HepG2 (cell line): ENCODE measurements at regions not wholly inside any gene's neighbourhood (a gene's known extent, or its start where the extent isn't known, plus 50 kb on each side); places are given as distances from the start of the nearest gene placed in this dataset.

ENCODE experiments used
- ATAC-seq: fragments of 200-7000 bp; cut with Tn5 transposase; 3 replicates; pipeline ENCODE4 v1.9.1; 2020; ENCODE audit warnings: mild to moderate bottlenecking, moderate library complexity
- BruUV-seq: library from RNA; stranded (reverse); fragments of 400-500 nt; replicated peaks from 2 replicates; lab custom pipeline; 2021; lab: Mats Ljungman, UMichigan
- CTCF ChIA-PET: fragments of 300-600 bp; formaldehyde crosslinking; extraction: SDS; loops from one replicate; lab custom pipeline; 2021; ENCODE audit warnings: low total read pairs, inconsistent platforms, low intra/inter-chr PET ratio; lab: Yijun Ruan, JAX
- POLR2A ChIA-PET: fragments of 350-600 bp; sonication (Branson Sonifier 250); formaldehyde crosslinking; loops from one replicate; lab custom pipeline; 2020; ENCODE audit warnings: antibody characterized with exemption, inconsistent platforms; lab: Yijun Ruan, JAX
- DNase-seq: peaks from one replicate; pipeline ENCODE4 v3.0.0-alpha.2; 2015; ENCODE audit warnings: low spot score
- FAIRE-seq: peaks from 3 replicates; lab custom pipeline; 2011; peaks lifted over from hg19 to GRCh38; lab: Jason Lieb, UNC
- H2AFZ ChIP-seq: one replicate; pipeline ENCODE4 v1.6.1; 2011; ENCODE audit warnings: low read length, inconsistent platforms
- H3K27ac ChIP-seq: fragments of 300-600 bp; 3 replicates; pipeline ENCODE4 v1.8.0; 2011; ENCODE audit warnings: mixed run types, mild to moderate bottlenecking, mixed read lengths, low read length, inconsistent platforms; ENCODE audit not compliant: insufficient read depth; ENCODE audit errors: extremely low read length
- H3K27me3 ChIP-seq, 2 experiments: fragments of 200-600 bp in 1 of 2; 2 replicates in 1 of 2; 3 replicates in 1 of 2; pipeline versions ENCODE4 v1.6.0 to v1.8.0; 2011; ENCODE audit warnings: low read length in 2 of 2, mild to moderate bottlenecking in 2 of 2, moderate library complexity in 2 of 2, inconsistent platforms in 1 of 2; ENCODE audit not compliant: insufficient read depth in 2 of 2, control insufficient read depth in 1 of 2
- H3K36me3 ChIP-seq, 2 experiments: fragments of 200-600 bp in 1 of 2; replicated peaks in 1 of 2; 2 replicates in 1 of 2; 3 replicates in 1 of 2; pipeline versions ENCODE4 v1.5.1 to v1.8.0; 2011; ENCODE audit warnings: low read length in 2 of 2, inconsistent platforms in 1 of 2; ENCODE audit not compliant: insufficient read depth in 2 of 2, control insufficient read depth in 1 of 2
- H3K4me1 ChIP-seq: 2 replicates; pipeline ENCODE4 v1.5.1; 2012; ENCODE audit warnings: low read length, inconsistent platforms; ENCODE audit not compliant: insufficient read depth
- H3K4me2 ChIP-seq: 2 replicates; pipeline ENCODE4 v1.6.0; 2011; ENCODE audit warnings: low read depth, low read length, inconsistent platforms
- H3K4me3 ChIP-seq, 3 experiments: fragments of 200-600 bp in 1 of 3; sonication (generic), shearing (Covaris generic) in 1 of 3; replicated peaks in 1 of 3; 2 replicates each; pipeline ENCODE4 v1.5.1; 2011 to 2016; ENCODE audit warnings: low read length in 3 of 3, inconsistent platforms in 2 of 3, low read depth in 2 of 3, mild to moderate bottlenecking in 2 of 3, control low read depth in 1 of 3, mixed read lengths in 1 of 3; ENCODE audit not compliant: insufficient read depth in 1 of 3
- H3K79me2 ChIP-seq: one replicate; pipeline ENCODE4 v1.6.1; 2011; ENCODE audit warnings: low read length, inconsistent platforms; ENCODE audit not compliant: insufficient read depth
- H3K9ac ChIP-seq: 2 replicates; pipeline ENCODE4 v1.6.0; 2011; ENCODE audit warnings: mild to moderate bottlenecking, low read depth, low read length, inconsistent platforms; ENCODE audit not compliant: insufficient read depth
- H3K9me3 ChIP-seq: 2 replicates; pipeline ENCODE4 v1.5.1; 2012; ENCODE audit warnings: mild to moderate bottlenecking, low read length
- H4K20me1 ChIP-seq: 2 replicates; pipeline ENCODE4 v1.6.0; 2011; ENCODE audit warnings: inconsistent platforms, mild to moderate bottlenecking, low read length, moderate library complexity; ENCODE audit not compliant: insufficient read depth
- CAMTA2 ChIP-seq: sonication (generic); formaldehyde crosslinking; IDR thresholded peaks from 2 replicates; pipeline ENCODE4 v1.4.0; 2020; ENCODE audit warnings: mild to moderate bottlenecking, missing genetic modification reagents, borderline replicate concordance
- MIXL1 ChIP-seq: IDR thresholded peaks from 2 replicates; pipeline ENCODE4 v1.6.1; 2016
- PLSCR1 ChIP-seq: sonication (generic); formaldehyde crosslinking; IDR thresholded peaks from 2 replicates; pipeline ENCODE4 v1.5.0; 2020; ENCODE audit warnings: missing genetic modification reagents, mild to moderate bottlenecking, borderline replicate concordance
- POLR2AphosphoS5 ChIP-seq: IDR thresholded peaks from 2 replicates; pipeline ENCODE4 v1.6.1; 2012; ENCODE audit warnings: low read depth, low read length
- SOX13 ChIP-seq, 3 experiments: fragments of 450-650 bp in 1 of 3; sonication (generic) in 1 of 3; formaldehyde crosslinking in 1 of 3; IDR thresholded peaks in 2 of 3; conservative IDR thresholded peaks in 1 of 3; 2 replicates each; pipeline versions ENCODE4 v1.5.0 to v1.6.1; 2016 to 2020; ENCODE audit warnings: antibody characterized with exemption in 1 of 3, mild to moderate bottlenecking in 1 of 3, missing compliant biosample characterization in 1 of 3, missing genetic modification reagents in 1 of 3, moderate library complexity in 1 of 3
- TCF7L2 ChIP-seq: IDR thresholded peaks from 2 replicates; pipeline ENCODE4 v1.6.1; 2011; ENCODE audit warnings: mild to moderate bottlenecking, low read depth, low read length, moderate library complexity
- TEAD2 ChIP-seq: sonication (generic); formaldehyde crosslinking; IDR thresholded peaks from 2 replicates; pipeline ENCODE4 v1.9.0; 2021; ENCODE audit warnings: missing genetic modification reagents
- ZBTB40 ChIP-seq, 2 experiments: fragments of 450-650 bp in 1 of 2; sonication (generic) in 1 of 2; formaldehyde crosslinking in 1 of 2; IDR thresholded peaks; 2 replicates each; pipeline versions ENCODE4 v1.6.1 to v1.8.0; 2016 to 2022; ENCODE audit warnings: antibody characterized with exemption in 1 of 2, mild to moderate bottlenecking in 1 of 2, missing genetic modification reagents in 1 of 2
- ZNF691 ChIP-seq: sonication (generic); formaldehyde crosslinking; IDR thresholded peaks from 2 replicates; pipeline ENCODE4 v1.4.0; 2020; ENCODE audit warnings: missing genetic modification reagents, low read depth, mild to moderate bottlenecking, borderline replicate concordance
- WGBS: methylation state at CpG from one replicate; pipeline ENCODE4 v1.1.6; 2017; ENCODE audit warnings: low lambda C conversion rate; 5-methylcytosine and 5-hydroxymethylcytosine counted together
- in situ Hi-C: cut with HindIII; loops from 2 replicates; pipeline ENCODE4 v1.10.0; 2017; ENCODE audit warnings: low pct_unique_long_range_greater_than_20kb; ENCODE audit not compliant: extremely low pct_ligation_motif_present
- intact Hi-C: fragments of 100-400 bp; cut with micrococcal nuclease; formaldehyde crosslinking; loops from one replicate; pipeline ENCODE4 v1.10.0; 2022; ENCODE audit not compliant: unreplicated experiment

- Histone ChIP-seq H3K27me3 (no peaks in the 10 kb centered on the region), H3K27ac (no peak overlapping the region), H3K4me2 (no peak overlapping the region), H4K20me1 (no peaks in the 10 kb centered on the region), H3K9ac (no peak overlapping the region), H3K79me2 (no peaks in the 10 kb centered on the region), H3K4me1 (no peaks in the 10 kb centered on the region), H3K36me3 (no peaks in the 10 kb centered on the region; a peak in 1 of 5 replicates), H3K9me3 (no peaks in the 10 kb centered on the region), H2AFZ (no peak overlapping the region), H3K4me3 (no peak overlapping the region)
- no peak for ATAC-seq
- WGBS, result under 1% methylated on average over 3 of the region's 3 CpGs
- ChIA-PET POLR2A (no interaction called here), CTCF (no interaction called here)
- TF ChIP-seq TEAD2 (CRISPR knock-in tag), result no peak
- TF ChIP-seq POLR2AphosphoS5, result no peak
- TF ChIP-seq ZBTB40 (IDR thresholded peaks at IDR 0.05), result no peak
- no peak for TF ChIP-seq ZBTB40 (CRISPR knock-in tag; IDR thresholded peaks at IDR 0.05)
- TF ChIP-seq ZNF691 (CRISPR knock-in tag), result no peak
- TF ChIP-seq SOX13 (IDR thresholded peaks at IDR 0.05), result no peak
- TF ChIP-seq SOX13 (CRISPR knock-in tag; conservative IDR thresholded peaks at IDR 0.05 in 1 of 2, IDR thresholded peaks at IDR 0.05 in 1 of 2), result no peak
- no peak for TF ChIP-seq PLSCR1 (CRISPR knock-in tag)
- no peak for TF ChIP-seq CAMTA2 (CRISPR knock-in tag)
- TF ChIP-seq TCF7L2, result no peak
- TF ChIP-seq MIXL1, result no peak
- no peak for FAIRE-seq
- no peak for DNase-seq
- intact Hi-C loops (no loop called here), in situ Hi-C loops (no loop called here)
- BruUV-seq, result no TSS peak
Measured at GRCh38 chr2:103293742-103294077, 531.9 kb downstream of the TMEM182 start.
